GM12878 (cell line): ENCODE measurements at regions not wholly inside any gene's neighbourhood (a gene's known extent, or its start where the extent isn't known, plus 50 kb on each side); places are given as distances from the start of the nearest gene placed in this dataset.

ENCODE experiments used
- ATAC-seq: fragments of 200-7000 bp; cut with Tn5 transposase; 3 replicates; pipeline ENCODE4 v1.9.1; 2020; ENCODE audit warnings: mild to moderate bottlenecking, moderate library complexity
- BruUV-seq: library from RNA; stranded (reverse); fragments of 400-500 nt; replicated peaks from 2 replicates; lab custom pipeline; 2021; lab: Mats Ljungman, UMichigan
- CTCF ChIA-PET: fragments of 300-600 bp; sonication (Branson Sonifier 250); formaldehyde crosslinking; extraction: SDS; loops from one replicate; lab custom pipeline; 2021; ENCODE audit warnings: inconsistent platforms; lab: Yijun Ruan, JAX
- POLR2A ChIA-PET: fragments of 350-600 bp; formaldehyde crosslinking; extraction: SDS; loops from one replicate; lab custom pipeline; 2021; ENCODE audit warnings: inconsistent platforms; lab: Charles Lee
- RAD21 ChIA-PET: fragments of 300-600 bp; sonication (Branson Sonifier 250); formaldehyde crosslinking; loops from one replicate; lab custom pipeline; 2023; ENCODE audit warnings: antibody characterized with exemption; ENCODE audit not compliant: unreplicated experiment; lab: Charles Lee
- SMC1A ChIA-PET: fragments of 300-600 bp; sonication (Branson Sonifier 250); formaldehyde crosslinking; loops from one replicate; lab custom pipeline; 2023; ENCODE audit not compliant: unreplicated experiment, uncharacterized antibody; lab: Charles Lee
- DNase-seq: peaks from one replicate; pipeline ENCODE4 v3.0.0-alpha.2; 2011; ENCODE audit warnings: low read depth, low spot score
- FAIRE-seq: peaks from 3 replicates; lab custom pipeline; 2011; peaks lifted over from hg19 to GRCh38; lab: Jason Lieb, UNC
- H2AFZ ChIP-seq: 2 replicates; pipeline ENCODE4 v1.6.0; 2011; ENCODE audit warnings: low read depth, low read length, control low read depth; ENCODE audit not compliant: control insufficient read depth
- H3K27ac ChIP-seq: 2 replicates; pipeline ENCODE4 v1.5.1; 2011; ENCODE audit warnings: control low read depth; ENCODE audit not compliant: control insufficient read depth, insufficient read depth
- H3K27me3 ChIP-seq, 2 experiments: replicated peaks in 1 of 2; 2 replicates each; pipeline versions ENCODE4 v1.6.0 to v1.6.1; 2011; ENCODE audit warnings: low read length in 1 of 2; ENCODE audit not compliant: control insufficient read depth in 2 of 2, insufficient read depth in 2 of 2
- H3K36me3 ChIP-seq, 2 experiments: 2 replicates each; pipeline ENCODE4 v1.5.1; 2011; ENCODE audit warnings: low read length in 1 of 2; ENCODE audit not compliant: control insufficient read depth in 2 of 2, insufficient read depth in 2 of 2
- H3K4me1 ChIP-seq: 2 replicates; pipeline ENCODE4 v1.6.1; 2011; ENCODE audit warnings: mild to moderate bottlenecking, low read length, moderate library complexity, mixed read lengths; ENCODE audit not compliant: control insufficient read depth, insufficient read depth
- H3K4me2 ChIP-seq: 2 replicates; pipeline ENCODE4 v1.6.0; 2011; ENCODE audit warnings: control low read depth; ENCODE audit not compliant: control insufficient read depth, insufficient read depth
- H3K4me3 ChIP-seq: fragments of 200-600 bp; sonication (generic); 2 replicates; pipeline ENCODE4 v1.5.1; 2016
- H3K79me2 ChIP-seq: 2 replicates; pipeline ENCODE4 v1.6.0; 2011; ENCODE audit warnings: low read length; ENCODE audit not compliant: control insufficient read depth, insufficient read depth
- H3K9ac ChIP-seq: 2 replicates; pipeline ENCODE4 v1.8.0; 2011; ENCODE audit warnings: low read length, control low read depth, mixed read lengths; ENCODE audit not compliant: control insufficient read depth, insufficient read depth
- H3K9me3 ChIP-seq: replicated peaks from 3 replicates; pipeline ENCODE4 v1.5.1; 2011; ENCODE audit warnings: mild to moderate bottlenecking, low read length; ENCODE audit not compliant: control insufficient read depth, insufficient read depth
- H4K20me1 ChIP-seq: 2 replicates; pipeline ENCODE4 v1.6.0; 2011; ENCODE audit not compliant: control insufficient read depth, insufficient read depth
- CREM ChIP-seq: IDR thresholded peaks from 2 replicates; pipeline ENCODE4 v1.6.1; 2014; ENCODE audit warnings: antibody characterized with exemption, low read depth
- DPF2 ChIP-seq: fragments of 450-650 bp; IDR thresholded peaks from 2 replicates; pipeline ENCODE4 v1.6.1; 2017; ENCODE audit warnings: mild to moderate bottlenecking
- HDAC6 ChIP-seq: fragments of 200-600 bp; sonication (generic); IDR thresholded peaks from one replicate; pipeline ENCODE4 v1.8.0; 2017; ENCODE audit warnings: antibody characterized with exemption; ENCODE audit not compliant: unreplicated experiment
- JUNB ChIP-seq: IDR thresholded peaks from 2 replicates; pipeline ENCODE4 v1.6.1; 2016; ENCODE audit warnings: antibody characterized with exemption, mild to moderate bottlenecking
- KLF5 ChIP-seq: fragments of 450-650 bp; IDR thresholded peaks from 2 replicates; pipeline ENCODE4 v1.6.1; 2014; ENCODE audit warnings: mild to moderate bottlenecking; ENCODE audit not compliant: partially characterized antibody
- NFIC ChIP-seq: IDR thresholded peaks from 2 replicates; pipeline ENCODE4 v1.6.1; 2012; ENCODE audit warnings: low read depth, mild to moderate bottlenecking, inconsistent platforms, low read length, moderate library complexity
- NFYA ChIP-seq: IDR thresholded peaks from 2 replicates; pipeline ENCODE4 v1.6.1; 2011; ENCODE audit warnings: low read depth, mild to moderate bottlenecking, low read length, improper control_type of control experiment, borderline replicate concordance
- NRF1 ChIP-seq: conservative IDR thresholded peaks from 2 replicates; pipeline ENCODE4 v1.6.1; 2011; ENCODE audit warnings: mild to moderate bottlenecking, low read depth, low read length, improper control_type of control experiment
- PAX5 ChIP-seq: IDR thresholded peaks from 2 replicates; pipeline ENCODE4 v1.6.1; 2011; ENCODE audit warnings: low read depth, low read length, borderline replicate concordance
- POLR2A ChIP-seq: IDR thresholded peaks from 2 replicates; pipeline ENCODE4 v1.6.1; 2011; ENCODE audit warnings: low read depth, mild to moderate bottlenecking, low read length
- POLR2AphosphoS5 ChIP-seq: IDR thresholded peaks from 2 replicates; pipeline ENCODE4 v1.6.1; 2011; ENCODE audit warnings: mild to moderate bottlenecking, low read length, inconsistent platforms
- RCOR1 ChIP-seq: conservative IDR thresholded peaks from 2 replicates; pipeline ENCODE4 v1.6.1; 2012; ENCODE audit warnings: low read depth, low read length, improper control_type of control experiment
- STAT1 ChIP-seq: fragments of 450-650 bp; conservative IDR thresholded peaks from 2 replicates; pipeline ENCODE4 v1.6.1; 2014; ENCODE audit warnings: antibody characterized with exemption, mild to moderate bottlenecking
- STAT3 ChIP-seq: IDR thresholded peaks from 2 replicates; pipeline ENCODE4 v1.6.1; 2011; ENCODE audit warnings: low read depth, low read length, improper control_type of control experiment
- WRNIP1 ChIP-seq: IDR thresholded peaks from 2 replicates; pipeline ENCODE4 v1.6.1; 2011; ENCODE audit warnings: low read depth, low read length, improper control_type of control experiment, borderline replicate concordance
- YBX1 ChIP-seq: fragments of 450-650 bp; IDR thresholded peaks from 2 replicates; pipeline ENCODE4 v1.6.1; 2016; ENCODE audit warnings: antibody characterized with exemption
- ZNF24 ChIP-seq: fragments of 450-650 bp; IDR thresholded peaks from 2 replicates; pipeline ENCODE4 v1.6.1; 2017; ENCODE audit warnings: antibody characterized with exemption, mild to moderate bottlenecking
- WGBS: methylation state at CpG from one replicate; pipeline ENCODE4 v1.1.6; 2016; ENCODE audit warnings: low lambda C conversion rate; ENCODE audit not compliant: insufficient replicate concordance, insufficient coverage; ENCODE audit errors: missing lambda C conversion rate; 5-methylcytosine and 5-hydroxymethylcytosine counted together
- in situ Hi-C: fragments of 300-500 bp; cut with MboI; formaldehyde crosslinking; loops from 9 replicates; pipeline ENCODE4 v1.14.3; 2018; ENCODE audit warnings: mixed read lengths
- intact Hi-C: fragments of 100-400 bp; cut with micrococcal nuclease; formaldehyde crosslinking; loops from one replicate; pipeline ENCODE4 v1.14.2; 2022; ENCODE audit not compliant: unreplicated experiment
- TF ChIP-seq, protein P1 (sequence below): IDR thresholded peaks from 2 replicates; pipeline ENCODE4 v1.6.1; 2011; ENCODE audit warnings: mild to moderate bottlenecking, low read depth, low read length, moderate library complexity; ENCODE audit not compliant: insufficient replicate concordance
- TF ChIP-seq, protein P2 (sequence below): fragments of 450-650 bp; IDR thresholded peaks from 2 replicates; pipeline ENCODE4 v1.6.1; 2016; ENCODE audit warnings: mild to moderate bottlenecking, moderate library complexity, borderline replicate concordance
- TF ChIP-seq, protein P3 (sequence below): fragments of 450-650 bp; IDR thresholded peaks from 2 replicates; pipeline ENCODE4 v1.6.1; 2017; ENCODE audit warnings: mild to moderate bottlenecking, low read depth, inconsistent platforms; ENCODE audit not compliant: poor library complexity, severe bottlenecking

DNA sequence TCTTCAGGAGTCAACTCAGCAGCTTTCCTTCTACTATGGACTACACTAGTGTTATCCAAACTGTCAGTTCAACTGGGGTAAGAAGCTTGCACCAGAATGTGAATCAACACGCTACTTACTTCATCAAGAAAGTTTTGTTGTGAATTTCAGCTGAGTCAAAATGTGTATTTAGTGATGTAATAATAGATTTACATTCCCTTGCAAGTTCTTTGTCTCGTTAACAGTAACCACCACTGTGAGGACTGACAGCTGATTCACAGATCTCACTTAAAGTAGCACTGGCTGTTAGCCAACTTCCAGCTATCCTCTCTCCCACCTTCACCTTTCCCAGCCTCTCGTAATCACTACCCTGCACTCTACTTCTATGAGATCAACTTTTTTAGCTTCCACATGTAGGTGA lies 445.3 kb downstream of the NTRK2 start:
- ChIA-PET RAD21 (interaction anchor here (1.1 kb wide), 1 partner anchor 170 kb away, joined by 3 read pairs; no protein-coding TSS in a partner anchor), POLR2A (no interaction called here), SMC1A (no interaction called here), CTCF (no interaction called here)
- no peak for DNase-seq
- intact Hi-C loops (no loop called here), in situ Hi-C loops (no loop called here)
- Histone ChIP-seq H3K36me3 (no peaks in the 10 kb centered on the region), H3K9me3 (no peaks in the 10 kb centered on the region), H3K79me2 (no peaks in the 10 kb centered on the region), H3K27ac (no peak overlapping the region), H3K9ac (no peak overlapping the region), H2AFZ (no peak overlapping the region), H4K20me1 (no peaks in the 10 kb centered on the region), H3K4me3 (no peak overlapping the region), H3K4me1 (no peaks in the 10 kb centered on the region), H3K4me2 (no peak overlapping the region), H3K27me3 (no peaks in the 10 kb centered on the region)
- no TSS peak for BruUV-seq
- peak; percentile 68 for ATAC-seq
- FAIRE-seq = no peak
- WGBS = 0% methylated on average over 3 of the region's 3 CpGs
- no peak for TF ChIP-seq PAX5
- TF ChIP-seq JUNB = peak; percentile 93
- no peak for TF ChIP-seq NFYA
- TF ChIP-seq, protein P1, sequence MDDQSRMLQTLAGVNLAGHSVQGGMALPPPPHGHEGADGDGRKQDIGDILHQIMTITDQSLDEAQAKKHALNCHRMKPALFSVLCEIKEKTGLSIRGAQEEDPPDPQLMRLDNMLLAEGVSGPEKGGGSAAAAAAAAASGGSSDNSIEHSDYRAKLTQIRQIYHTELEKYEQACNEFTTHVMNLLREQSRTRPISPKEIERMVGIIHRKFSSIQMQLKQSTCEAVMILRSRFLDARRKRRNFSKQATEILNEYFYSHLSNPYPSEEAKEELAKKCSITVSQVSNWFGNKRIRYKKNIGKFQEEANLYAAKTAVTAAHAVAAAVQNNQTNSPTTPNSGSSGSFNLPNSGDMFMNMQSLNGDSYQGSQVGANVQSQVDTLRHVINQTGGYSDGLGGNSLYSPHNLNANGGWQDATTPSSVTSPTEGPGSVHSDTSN = no peak
- no peak for TF ChIP-seq STAT3
- no peak for TF ChIP-seq RCOR1
- TF ChIP-seq YBX1 = no peak
- TF ChIP-seq, protein P2, sequence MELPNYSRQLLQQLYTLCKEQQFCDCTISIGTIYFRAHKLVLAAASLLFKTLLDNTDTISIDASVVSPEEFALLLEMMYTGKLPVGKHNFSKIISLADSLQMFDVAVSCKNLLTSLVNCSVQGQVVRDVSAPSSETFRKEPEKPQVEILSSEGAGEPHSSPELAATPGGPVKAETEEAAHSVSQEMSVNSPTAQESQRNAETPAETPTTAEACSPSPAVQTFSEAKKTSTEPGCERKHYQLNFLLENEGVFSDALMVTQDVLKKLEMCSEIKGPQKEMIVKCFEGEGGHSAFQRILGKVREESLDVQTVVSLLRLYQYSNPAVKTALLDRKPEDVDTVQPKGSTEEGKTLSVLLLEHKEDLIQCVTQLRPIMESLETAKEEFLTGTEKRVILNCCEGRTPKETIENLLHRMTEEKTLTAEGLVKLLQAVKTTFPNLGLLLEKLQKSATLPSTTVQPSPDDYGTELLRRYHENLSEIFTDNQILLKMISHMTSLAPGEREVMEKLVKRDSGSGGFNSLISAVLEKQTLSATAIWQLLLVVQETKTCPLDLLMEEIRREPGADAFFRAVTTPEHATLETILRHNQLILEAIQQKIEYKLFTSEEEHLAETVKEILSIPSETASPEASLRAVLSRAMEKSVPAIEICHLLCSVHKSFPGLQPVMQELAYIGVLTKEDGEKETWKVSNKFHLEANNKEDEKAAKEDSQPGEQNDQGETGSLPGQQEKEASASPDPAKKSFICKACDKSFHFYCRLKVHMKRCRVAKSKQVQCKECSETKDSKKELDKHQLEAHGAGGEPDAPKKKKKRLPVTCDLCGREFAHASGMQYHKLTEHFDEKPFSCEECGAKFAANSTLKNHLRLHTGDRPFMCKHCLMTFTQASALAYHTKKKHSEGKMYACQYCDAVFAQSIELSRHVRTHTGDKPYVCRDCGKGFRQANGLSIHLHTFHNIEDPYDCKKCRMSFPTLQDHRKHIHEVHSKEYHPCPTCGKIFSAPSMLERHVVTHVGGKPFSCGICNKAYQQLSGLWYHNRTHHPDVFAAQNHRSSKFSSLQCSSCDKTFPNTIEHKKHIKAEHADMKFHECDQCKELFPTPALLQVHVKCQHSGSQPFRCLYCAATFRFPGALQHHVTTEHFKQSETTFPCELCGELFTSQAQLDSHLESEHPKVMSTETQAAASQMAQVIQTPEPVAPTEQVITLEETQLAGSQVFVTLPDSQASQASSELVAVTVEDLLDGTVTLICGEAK = peak; percentile 42; the same call in 1 of the 2 replicates
- 0 out of 2 replicates have a peak, but pooled peaks have one; percentile 22 for TF ChIP-seq DPF2
- TF ChIP-seq WRNIP1 = no peak
- no peak for TF ChIP-seq HDAC6
- TF ChIP-seq NRF1 = no peak
- TF ChIP-seq POLR2AphosphoS5 = no peak
- TF ChIP-seq CREM = peak; percentile 74
- no peak for TF ChIP-seq ZNF24
- TF ChIP-seq STAT1 = no peak
- TF ChIP-seq POLR2A = no peak
- TF ChIP-seq NFIC = peak; percentile 78; the same call in 1 of the 2 replicates
- TF ChIP-seq, protein P3, sequence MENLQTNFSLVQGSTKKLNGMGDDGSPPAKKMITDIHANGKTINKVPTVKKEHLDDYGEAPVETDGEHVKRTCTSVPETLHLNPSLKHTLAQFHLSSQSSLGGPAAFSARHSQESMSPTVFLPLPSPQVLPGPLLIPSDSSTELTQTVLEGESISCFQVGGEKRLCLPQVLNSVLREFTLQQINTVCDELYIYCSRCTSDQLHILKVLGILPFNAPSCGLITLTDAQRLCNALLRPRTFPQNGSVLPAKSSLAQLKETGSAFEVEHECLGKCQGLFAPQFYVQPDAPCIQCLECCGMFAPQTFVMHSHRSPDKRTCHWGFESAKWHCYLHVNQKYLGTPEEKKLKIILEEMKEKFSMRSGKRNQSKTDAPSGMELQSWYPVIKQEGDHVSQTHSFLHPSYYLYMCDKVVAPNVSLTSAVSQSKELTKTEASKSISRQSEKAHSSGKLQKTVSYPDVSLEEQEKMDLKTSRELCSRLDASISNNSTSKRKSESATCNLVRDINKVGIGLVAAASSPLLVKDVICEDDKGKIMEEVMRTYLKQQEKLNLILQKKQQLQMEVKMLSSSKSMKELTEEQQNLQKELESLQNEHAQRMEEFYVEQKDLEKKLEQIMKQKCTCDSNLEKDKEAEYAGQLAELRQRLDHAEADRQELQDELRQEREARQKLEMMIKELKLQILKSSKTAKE = no peak
- no peak for TF ChIP-seq KLF5
